ENCODE measurements at regions not wholly inside any gene's neighbourhood (a gene's known extent, or its start where the extent isn't known, plus 50 kb on each side); places are given as distances from the start of the nearest gene placed in this dataset.

DNA sequence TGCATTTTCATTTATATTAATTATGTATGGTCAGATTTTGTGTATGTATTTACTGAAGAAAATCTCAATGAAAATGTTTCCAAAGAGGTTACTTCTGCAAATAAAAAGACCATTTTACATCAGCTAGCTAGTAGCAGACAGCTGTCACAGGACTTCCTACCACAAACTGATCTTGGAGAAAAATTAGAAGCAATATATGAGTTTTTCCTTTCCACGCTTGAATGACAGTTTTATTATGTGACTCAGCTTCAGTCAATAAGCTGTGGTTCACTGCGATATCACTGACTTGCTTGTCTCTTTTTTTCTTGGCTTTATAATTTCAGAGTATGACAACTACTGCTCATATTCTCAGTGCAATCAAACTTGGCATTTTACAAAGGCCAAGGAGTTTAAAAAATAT, 787.4 kb upstream of the GALNTL6 start:
- Histone ChIP-seq H3K36me3 (no peaks in the 10 kb centered on the region), H3K9me3 (no peaks in the 10 kb centered on the region), H3K4me3 (no peak overlapping the region), H3K4me1 (no peaks in the 10 kb centered on the region), H3K27me3 (no peaks in the 10 kb centered on the region), H3K27ac (no peak overlapping the region)
- no peak for TF ChIP-seq EP300 (IDR thresholded peaks at IDR 0.05)
- TF ChIP-seq POLR2A (IDR thresholded peaks at IDR 0.05) = no peak
- TF ChIP-seq CTCF (IDR thresholded peaks at IDR 0.05) = no peak
- TF ChIP-seq POLR2AphosphoS5 (IDR thresholded peaks at IDR 0.05) = no peak
- WGBS, 2 donors (ENCODE audit: low coverage in 1 of 2) = 67 to 82% methylated on average over 2 of the region's 2 CpGs
- ATAC-seq = no peak

- Histone ChIP-seq H3K4me3 (no peak overlapping the region), H3K27ac (no peak overlapping the region), H3K4me1 (no peaks in the 10 kb centered on the region), H3K36me3 (no peaks in the 10 kb centered on the region), H3K27me3 (no peaks in the 10 kb centered on the region), H3K9me3 (no peaks in the 10 kb centered on the region)
- 66 to 69% methylated on average over 2 of the region's 2 CpGs for WGBS, 2 donors (ENCODE audit: low coverage in 1 of 2)
- no peak for ATAC-seq
- TF ChIP-seq CTCF (IDR thresholded peaks at IDR 0.05) (no peak), POLR2A (IDR thresholded peaks at IDR 0.05) (no peak), EP300 (IDR thresholded peaks at IDR 0.05) (no peak), POLR2AphosphoS5 (IDR thresholded peaks at IDR 0.05) (no peak)
Observed at GRCh38 chr4:171025343-171025742, 787.9 kb upstream of the GALNTL6 start.

DNA sequence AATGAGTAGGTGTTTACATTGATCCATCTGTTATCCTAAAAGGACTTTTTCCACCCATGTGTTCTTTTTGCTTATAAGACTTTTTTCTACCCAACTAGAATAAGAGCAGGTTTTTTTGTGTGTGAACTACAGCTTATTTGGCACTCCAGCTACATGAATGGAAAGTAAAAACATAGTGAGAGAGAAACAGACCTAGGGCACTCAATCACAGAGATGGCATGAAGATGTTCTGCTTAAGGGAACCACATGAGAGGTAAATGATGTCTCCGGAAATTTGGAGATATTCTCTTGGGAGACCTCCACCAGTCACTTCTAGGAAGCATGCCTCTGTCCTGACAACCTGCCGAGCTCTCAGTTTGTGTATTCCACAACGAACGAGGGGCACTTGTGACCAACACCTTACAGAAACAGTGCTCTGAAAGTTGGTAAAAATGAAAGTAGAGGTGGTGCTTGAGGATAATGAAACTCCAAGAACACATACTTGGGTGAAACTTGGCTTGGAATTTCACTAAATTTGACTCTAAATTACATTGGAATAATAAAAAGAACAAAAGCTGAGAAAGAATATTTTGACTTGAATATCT, 788.4 kb upstream of the GALNTL6 start:
- H3K4me1 ChIP-seq = no peaks in the 10 kb centered on the region
- no peak for TF ChIP-seq POLR2A (IDR thresholded peaks at IDR 0.05)
- no peak for TF ChIP-seq EP300 (IDR thresholded peaks at IDR 0.05)
- TF ChIP-seq CTCF (IDR thresholded peaks at IDR 0.05) = no peak
- no peak for TF ChIP-seq POLR2AphosphoS5 (IDR thresholded peaks at IDR 0.05)
- ATAC-seq = no peak
- H3K27ac ChIP-seq = no peak overlapping the region
- no peak overlapping the region for H3K4me3 ChIP-seq
- H3K9me3 ChIP-seq = no peaks in the 10 kb centered on the region
- H3K27me3 ChIP-seq = no peaks in the 10 kb centered on the region
- 64 to 81% methylated on average over 3 to 4 of the region's 4 CpGs for WGBS, 2 donors (ENCODE audit: low coverage in 1 of 2)
- no peaks in the 10 kb centered on the region for H3K36me3 ChIP-seq

DNA sequence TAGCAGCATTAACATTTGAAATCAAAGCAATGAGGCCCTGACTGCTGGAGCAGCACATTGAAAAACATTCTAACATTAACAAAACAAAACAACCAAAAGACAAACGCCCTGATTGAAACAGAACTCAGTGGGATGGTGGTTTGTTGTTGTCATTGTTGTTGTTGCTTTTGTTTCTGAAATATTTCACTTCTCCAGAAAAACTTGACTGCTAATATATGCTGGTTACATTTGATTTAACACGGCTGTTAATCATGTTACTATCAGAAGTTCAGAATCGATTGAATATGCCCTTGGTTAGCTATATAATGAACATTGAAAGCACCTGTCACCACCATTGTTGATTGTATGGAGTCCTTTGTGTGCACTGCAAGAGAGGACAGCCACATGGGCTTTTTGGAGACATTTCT, 790.4 kb upstream of the GALNTL6 start:
- Histone ChIP-seq H3K27me3 (no peaks in the 10 kb centered on the region), H3K27ac (no peak overlapping the region), H3K4me1 (no peaks in the 10 kb centered on the region), H3K36me3 (no peaks in the 10 kb centered on the region), H3K9me3 (no peaks in the 10 kb centered on the region), H3K4me3 (no peak overlapping the region)
- WGBS, 2 donors (ENCODE audit: low coverage in 1 of 2) = 57 to 71% methylated on average over 3 of the region's 3 CpGs
- no peak for ATAC-seq
- no peak for TF ChIP-seq EP300 (IDR thresholded peaks at IDR 0.05)
- TF ChIP-seq POLR2A (IDR thresholded peaks at IDR 0.05) = no peak

GRCh38 chr4:171017593-171017992, 795.6 kb upstream of the GALNTL6 start:
- no CpG with 5 or more reads among the region's 1 CpG for WGBS, 2 donors (ENCODE audit: low coverage in 1 of 2)

More at GRCh38 chr4:171017593-171017992, 795.6 kb upstream of the GALNTL6 start:
- Histone ChIP-seq H3K27ac (no peak overlapping the region), H3K9me3 (no peaks in the 10 kb centered on the region), H3K4me3 (no peak overlapping the region), H3K27me3 (no peaks in the 10 kb centered on the region), H3K4me1 (no peaks in the 10 kb centered on the region), H3K36me3 (no peaks in the 10 kb centered on the region)
- TF ChIP-seq POLR2AphosphoS5 (IDR thresholded peaks at IDR 0.05) (no peak), CTCF (IDR thresholded peaks at IDR 0.05) (no peak), EP300 (IDR thresholded peaks at IDR 0.05) (no peak), POLR2A (IDR thresholded peaks at IDR 0.05) (no peak)
- no peak for ATAC-seq

All from gastroesophageal sphincter (tissue), 4 donors.